ENCODE measurements at regions not wholly inside any gene's neighbourhood (a gene's known extent, or its start where the extent isn't known, plus 50 kb on each side); places are given as distances from the start of the nearest gene placed in this dataset.

- no peak overlapping the region for H3K4me3 Mint-ChIP-seq (ENCODE audit: unreplicated experiment)
- H3K4me1 Mint-ChIP-seq (ENCODE audit: insufficient read depth, unreplicated experiment) = peaks cover 27% of the 10 kb centered on the region
- BruUV-seq (replicated peaks) = no TSS peak
- H3K27me3 Mint-ChIP-seq (ENCODE audit: insufficient read depth, unreplicated experiment) = no peaks in the 10 kb centered on the region
- TF ChIP-seq CTCF (IDR thresholded peaks at IDR 0.05; ENCODE audit: unreplicated experiment) = no peak
- intact Hi-C loops (cut with micrococcal nuclease) = loop anchor here (2.0 kb wide), 1 partner anchor 299 kb away; the partner anchor contains the start of gene TLE1
- H3K36me3 Mint-ChIP-seq (ENCODE audit: insufficient read depth, unreplicated experiment) = no peaks in the 10 kb centered on the region
- ChIA-PET POLR2A (interaction anchor here (0.7 to 1.1 kb wide), 2 partner anchors 185 to 690 kb away, joined by 3 read pairs; no protein-coding TSS in a partner anchor), CTCF (interaction anchor here (0.6 to 1.2 kb wide), 2 partner anchors 1021 to 1612 kb away, joined by 3 to 4 read pairs; no protein-coding TSS in a partner anchor)
- DNase-seq (ENCODE audit: unreplicated experiment) = peak; percentile 95
- H3K9me3 Mint-ChIP-seq (ENCODE audit: unreplicated experiment) = no peaks in the 10 kb centered on the region
- no peak overlapping the region for H3K27ac Mint-ChIP-seq (ENCODE audit: low read depth, unreplicated experiment)
Observed at GRCh38 chr9:81389569-81389993, 299.8 kb downstream of the TLE1 start.

- H3K36me3 Mint-ChIP-seq (ENCODE audit: insufficient read depth, unreplicated experiment) = no peaks in the 10 kb centered on the region
Observed at GRCh38 chr9:81388831-81389230, 300.5 kb downstream of the TLE1 start.

GRCh38 chr9:81387360-81388106 lies 301.8 kb downstream of the TLE1 start:
- intact Hi-C loops (cut with micrococcal nuclease) = loop anchor here (2.0 kb wide), 1 partner anchor 301 kb away; the partner anchor contains the start of gene TLE1
- POLR2A ChIA-PET = no interaction called here
- BruUV-seq (replicated peaks) = no TSS peak

More at GRCh38 chr9:81388831-81389230, 300.5 kb downstream of the TLE1 start:
- no peaks in the 10 kb centered on the region for H3K27me3 Mint-ChIP-seq (ENCODE audit: insufficient read depth, unreplicated experiment)
- H3K27ac Mint-ChIP-seq (ENCODE audit: low read depth, unreplicated experiment) = no peak overlapping the region
- ChIA-PET CTCF (interaction anchor here (0.5 to 1.2 kb wide), 4 partner anchors 130 to 1613 kb away, joined by 3 to 4 read pairs (median 4); no protein-coding TSS in a partner anchor), POLR2A (interaction anchor here (0.7 kb wide), 1 partner anchor 185 kb away, joined by 3 read pairs; no protein-coding TSS in a partner anchor)
- TF ChIP-seq CTCF (IDR thresholded peaks at IDR 0.05; ENCODE audit: unreplicated experiment) = no peak
- BruUV-seq (replicated peaks) = TSS peak; percentile 53
- no peak for DNase-seq (ENCODE audit: unreplicated experiment)
- H3K4me3 Mint-ChIP-seq (ENCODE audit: unreplicated experiment) = no peak overlapping the region
- H3K9me3 Mint-ChIP-seq (ENCODE audit: unreplicated experiment) = no peaks in the 10 kb centered on the region
- peaks cover 27% of the 10 kb centered on the region for H3K4me1 Mint-ChIP-seq (ENCODE audit: insufficient read depth, unreplicated experiment)
- intact Hi-C loops (cut with micrococcal nuclease) = loop anchor here (2.0 kb wide), 1 partner anchor 300 kb away; the partner anchor contains the start of gene TLE1

More at GRCh38 chr9:81387360-81388106, 301.8 kb downstream of the TLE1 start:
- H3K36me3 Mint-ChIP-seq (ENCODE audit: insufficient read depth, unreplicated experiment) = no peaks in the 10 kb centered on the region
- no peak overlapping the region for H3K27ac Mint-ChIP-seq (ENCODE audit: low read depth, unreplicated experiment)
- no peaks in the 10 kb centered on the region for H3K27me3 Mint-ChIP-seq (ENCODE audit: insufficient read depth, unreplicated experiment)
- CTCF ChIA-PET = no interaction called here
- no peak for DNase-seq (ENCODE audit: unreplicated experiment)
- H3K9me3 Mint-ChIP-seq (ENCODE audit: unreplicated experiment) = no peaks in the 10 kb centered on the region
- no peak for TF ChIP-seq CTCF (IDR thresholded peaks at IDR 0.05; ENCODE audit: unreplicated experiment)
- H3K4me1 Mint-ChIP-seq (ENCODE audit: insufficient read depth, unreplicated experiment) = peaks cover 27% of the 10 kb centered on the region
- H3K4me3 Mint-ChIP-seq (ENCODE audit: unreplicated experiment) = no peak overlapping the region

All from MCF 10A (cell line).